Lung (tissue), 11 donors: ENCODE measurements at regions not wholly inside any gene's neighbourhood (a gene's known extent, or its start where the extent isn't known, plus 50 kb on each side); places are given as distances from the start of the nearest gene placed in this dataset.

Experiments
- ATAC-seq: fragments of 200-7000 bp; cut with Tn5 transposase; one replicate; pipeline ENCODE4 v1.9.1; 2020; ENCODE audit warnings: moderate number of reproducible peaks; ENCODE audit not compliant: insufficient read depth, low FRiP score
- DNase-seq, 3 donors: peaks; one replicate each; pipeline ENCODE4 v3.0.0-alpha.2; 2013 to 2017
- H3K27ac ChIP-seq, 2 donors: one replicate each; pipeline ENCODE4 v1.5.1; 2013; ENCODE audit warnings: mild to moderate bottlenecking in 2 of 2, moderate library complexity in 2 of 2, control low read depth in 1 of 2, inconsistent platforms in 1 of 2, low read depth in 1 of 2, low read length in 1 of 2
- H3K27me3 ChIP-seq, 3 donors: one replicate each; pipeline ENCODE4 v1.5.1; 2013; ENCODE audit warnings: low read length in 2 of 3; ENCODE audit not compliant: control insufficient read depth in 3 of 3, insufficient read depth in 3 of 3
- H3K36me3 ChIP-seq, 4 donors: one replicate each; pipeline ENCODE4 v1.5.1; 2013; ENCODE audit warnings: low read length in 4 of 4, mild to moderate bottlenecking in 1 of 4, moderate library complexity in 1 of 4; ENCODE audit not compliant: control insufficient read depth in 4 of 4, insufficient read depth in 4 of 4
- H3K4me1 ChIP-seq, 5 donors: one replicate each; pipeline ENCODE4 v1.5.1; 2013; ENCODE audit warnings: low read length in 5 of 5, mild to moderate bottlenecking in 2 of 5, moderate library complexity in 1 of 5; ENCODE audit not compliant: control insufficient read depth in 5 of 5, insufficient read depth in 5 of 5
- H3K4me3 ChIP-seq: one replicate; pipeline ENCODE4 v1.5.1; 2013; ENCODE audit warnings: mild to moderate bottlenecking, control low read depth, moderate library complexity
- H3K9ac ChIP-seq, 2 donors: one replicate each; pipeline ENCODE4 v1.5.1; 2013; ENCODE audit warnings: low read length in 2 of 2, control low read depth in 1 of 2; ENCODE audit not compliant: insufficient read depth in 1 of 2
- H3K9me3 ChIP-seq, 4 donors: one replicate each; pipeline ENCODE4 v1.5.1; 2013; ENCODE audit warnings: low read length in 3 of 4, mild to moderate bottlenecking in 1 of 4, moderate library complexity in 1 of 4; ENCODE audit not compliant: control insufficient read depth in 4 of 4, insufficient read depth in 3 of 4
- WGBS, 2 donors: extraction: QIAGEN DNeasy Blood & Tissue Kit; methylation state at CpG; one replicate each; pipeline ENCODE4 v1.1.7; 2013; 5-methylcytosine and 5-hydroxymethylcytosine counted together
- TF ChIP-seq, protein P1 (sequence below): IDR thresholded peaks from 2 replicates; pipeline ENCODE4 v1.5.1; 2012; ENCODE audit warnings: mild to moderate bottlenecking; ENCODE audit errors: control extremely low read depth, extremely low read depth
- donor health status: control.
- donor health status: control.
- donor health status: Bipolar disorder and iron deficiency.
- donor health status: healthy.
- donor health status: DM: yes; HTN: yes; CAD: no.

DNA sequence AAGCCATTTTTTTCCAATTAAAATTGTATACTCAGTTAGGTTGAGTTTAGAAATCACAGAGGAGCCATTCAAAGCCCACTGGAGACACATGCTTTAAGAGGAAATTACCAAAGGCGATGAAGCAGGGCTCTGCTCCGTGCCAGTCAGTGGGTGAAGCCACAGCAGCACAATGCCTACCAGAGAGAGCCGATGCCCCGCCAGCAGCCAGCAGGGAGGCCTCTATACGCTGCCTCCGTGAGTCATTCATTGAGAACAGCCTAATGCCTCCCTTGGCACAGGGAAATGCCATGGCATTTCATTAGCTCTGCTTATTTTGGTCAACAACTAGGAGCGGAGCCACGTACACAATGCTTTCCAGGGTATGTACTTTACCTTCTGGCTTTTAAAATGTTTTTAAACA, 197.8 kb upstream of the FRMD6 start:
- 85 to 92% methylated on average over 8 of the region's 8 CpGs for WGBS, 2 donors
- ATAC-seq (no peak), DNase-seq (no peak)
- Histone ChIP-seq H3K9ac (no peak overlapping the region), H3K9me3 (no peaks in the 10 kb centered on the region), H3K4me3 (no peak overlapping the region), H3K4me1 (peaks cover under 1 to 4% (median 4%) of the 10 kb centered on the region in 5 donors), H3K27ac (no peak overlapping the region), H3K27me3 (no peaks in the 10 kb centered on the region), H3K36me3 (no peaks in the 10 kb centered on the region)
- TF ChIP-seq, protein P1, sequence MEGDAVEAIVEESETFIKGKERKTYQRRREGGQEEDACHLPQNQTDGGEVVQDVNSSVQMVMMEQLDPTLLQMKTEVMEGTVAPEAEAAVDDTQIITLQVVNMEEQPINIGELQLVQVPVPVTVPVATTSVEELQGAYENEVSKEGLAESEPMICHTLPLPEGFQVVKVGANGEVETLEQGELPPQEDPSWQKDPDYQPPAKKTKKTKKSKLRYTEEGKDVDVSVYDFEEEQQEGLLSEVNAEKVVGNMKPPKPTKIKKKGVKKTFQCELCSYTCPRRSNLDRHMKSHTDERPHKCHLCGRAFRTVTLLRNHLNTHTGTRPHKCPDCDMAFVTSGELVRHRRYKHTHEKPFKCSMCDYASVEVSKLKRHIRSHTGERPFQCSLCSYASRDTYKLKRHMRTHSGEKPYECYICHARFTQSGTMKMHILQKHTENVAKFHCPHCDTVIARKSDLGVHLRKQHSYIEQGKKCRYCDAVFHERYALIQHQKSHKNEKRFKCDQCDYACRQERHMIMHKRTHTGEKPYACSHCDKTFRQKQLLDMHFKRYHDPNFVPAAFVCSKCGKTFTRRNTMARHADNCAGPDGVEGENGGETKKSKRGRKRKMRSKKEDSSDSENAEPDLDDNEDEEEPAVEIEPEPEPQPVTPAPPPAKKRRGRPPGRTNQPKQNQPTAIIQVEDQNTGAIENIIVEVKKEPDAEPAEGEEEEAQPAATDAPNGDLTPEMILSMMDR, result no peak

DNA sequence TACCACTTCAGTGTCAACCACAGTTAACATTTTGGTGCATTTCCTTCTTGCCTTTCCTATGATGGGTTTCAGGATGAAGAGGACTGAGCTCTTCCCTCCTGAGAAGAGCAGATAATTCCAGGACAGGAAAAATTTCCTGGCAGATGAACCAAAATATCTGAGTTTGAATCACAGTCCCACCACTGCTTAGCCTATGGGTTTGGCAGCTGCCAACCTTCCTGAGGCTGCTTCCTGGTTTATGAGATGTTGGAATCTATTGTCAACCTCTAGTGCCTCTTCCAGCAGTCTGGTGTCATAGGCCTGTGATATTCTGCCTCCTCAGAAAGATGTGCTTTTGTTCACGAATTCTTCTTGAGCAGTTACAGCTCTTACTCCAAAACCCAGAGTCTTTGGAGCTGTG, 197.4 kb upstream of the FRMD6 start:
- Histone ChIP-seq H3K36me3 (no peaks in the 10 kb centered on the region), H3K9ac (no peak overlapping the region), H3K4me1 (peaks cover 0 to 4% (median 0%) of the 10 kb centered on the region in 5 donors), H3K4me3 (no peak overlapping the region), H3K27ac (no peak overlapping the region), H3K9me3 (no peaks in the 10 kb centered on the region), H3K27me3 (no peaks in the 10 kb centered on the region)
- 62 to 81% methylated on average over 1 of the region's 1 CpG for WGBS, 2 donors
- ATAC-seq, result no peak
- TF ChIP-seq, protein P1, result no peak
- no peak for DNase-seq

DNA sequence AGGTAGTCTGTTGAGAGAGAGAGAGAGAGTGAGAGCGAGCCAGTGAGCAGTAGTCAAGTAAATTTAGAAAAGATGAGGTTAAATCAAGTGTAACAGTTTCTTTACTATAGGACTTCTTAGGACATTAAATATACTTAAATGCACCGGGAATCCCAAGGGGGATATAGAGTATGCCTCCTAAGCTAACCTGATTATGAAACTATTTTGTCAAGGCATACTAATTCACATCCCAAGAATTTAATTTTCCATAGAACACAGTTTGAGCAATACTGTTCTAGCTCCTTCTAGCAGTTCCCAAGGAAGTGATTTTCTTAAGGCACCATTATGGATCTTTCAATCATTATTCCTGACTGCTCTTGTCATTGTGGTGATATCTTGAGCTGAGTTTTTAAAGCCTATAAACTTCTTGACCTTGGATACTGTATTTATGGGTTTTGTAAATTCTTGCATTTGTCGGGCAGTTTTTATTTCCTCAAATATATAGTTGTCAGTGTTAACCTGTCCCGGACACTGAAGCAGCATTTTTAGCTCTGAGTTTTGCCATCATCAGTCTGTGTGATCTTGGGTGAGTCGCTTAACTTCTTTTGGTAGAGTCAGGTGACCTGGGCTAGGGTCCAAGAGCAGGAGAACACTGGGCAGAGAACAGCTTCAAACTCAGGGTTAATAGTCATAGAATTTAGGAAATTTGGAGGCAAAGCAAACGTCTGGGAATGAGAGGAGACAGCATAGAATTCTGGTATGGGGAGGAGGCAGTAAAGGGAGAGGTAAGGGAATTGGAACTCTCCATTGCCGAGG, 196.5 kb upstream of the FRMD6 start:
- WGBS, 2 donors, result 87 to 89% methylated on average over 7 of the region's 7 CpGs
- no peak overlapping the region for H3K4me3 ChIP-seq
- H3K27me3 ChIP-seq, result no peaks in the 10 kb centered on the region
- no peak overlapping the region for H3K9ac ChIP-seq
- DNase-seq (no peak), ATAC-seq (no peak)
- TF ChIP-seq, protein P1, result no peak
- no peak overlapping the region for H3K27ac ChIP-seq
- H3K36me3 ChIP-seq, result no peaks in the 10 kb centered on the region
- H3K9me3 ChIP-seq, result no peaks in the 10 kb centered on the region
- peaks cover 0 to 4% (median 0%) of the 10 kb centered on the region in 5 donors for H3K4me1 ChIP-seq
